AG09319 (cell line): ENCODE measurements at regions not wholly inside any gene's neighbourhood (a gene's known extent, or its start where the extent isn't known, plus 50 kb on each side); places are given as distances from the start of the nearest gene placed in this dataset.

Experiments used
- DNase-seq: peaks from one replicate; pipeline ENCODE4 v3.0.0-alpha.2; 2010; ENCODE audit warnings: low read depth; ENCODE audit errors: extremely low read depth
- TF ChIP-seq, protein P1 (sequence below): IDR thresholded peaks from 2 replicates; pipeline ENCODE4 v1.5.1; 2011; ENCODE audit warnings: low read depth, mild to moderate bottlenecking, inconsistent platforms, low read length, moderate library complexity

DNA sequence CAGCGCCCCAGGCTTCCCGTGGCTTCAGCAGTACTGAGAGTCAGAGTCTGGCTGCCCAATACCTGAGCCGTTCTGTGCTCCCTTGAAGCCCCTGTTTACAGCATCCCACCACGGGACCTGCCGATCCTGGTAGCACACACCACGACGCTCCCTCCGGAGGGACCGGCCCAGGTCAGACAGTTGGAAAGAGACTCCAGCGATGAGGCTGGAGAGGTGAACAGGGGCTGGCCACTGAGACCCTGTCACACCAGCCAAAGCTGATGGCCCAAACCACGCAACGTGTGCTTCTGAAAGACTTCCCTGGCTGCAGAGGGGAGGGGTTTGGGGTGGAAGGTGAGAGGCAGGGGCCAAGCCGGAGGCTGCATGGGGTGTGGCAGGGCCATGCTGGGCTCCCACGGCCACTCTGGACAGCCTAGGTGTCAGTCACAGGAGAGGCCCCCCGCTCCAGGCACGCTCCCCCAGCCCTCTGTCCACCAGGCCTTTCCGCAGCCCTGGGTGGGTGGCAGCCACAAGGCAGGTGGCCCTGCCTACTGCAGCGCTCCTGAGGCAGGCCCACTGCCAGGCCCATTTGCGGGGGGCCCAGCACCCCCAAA lies 140.2 kb upstream of the CHST15 start:
- DNase-seq = no peak
- TF ChIP-seq, protein P1, sequence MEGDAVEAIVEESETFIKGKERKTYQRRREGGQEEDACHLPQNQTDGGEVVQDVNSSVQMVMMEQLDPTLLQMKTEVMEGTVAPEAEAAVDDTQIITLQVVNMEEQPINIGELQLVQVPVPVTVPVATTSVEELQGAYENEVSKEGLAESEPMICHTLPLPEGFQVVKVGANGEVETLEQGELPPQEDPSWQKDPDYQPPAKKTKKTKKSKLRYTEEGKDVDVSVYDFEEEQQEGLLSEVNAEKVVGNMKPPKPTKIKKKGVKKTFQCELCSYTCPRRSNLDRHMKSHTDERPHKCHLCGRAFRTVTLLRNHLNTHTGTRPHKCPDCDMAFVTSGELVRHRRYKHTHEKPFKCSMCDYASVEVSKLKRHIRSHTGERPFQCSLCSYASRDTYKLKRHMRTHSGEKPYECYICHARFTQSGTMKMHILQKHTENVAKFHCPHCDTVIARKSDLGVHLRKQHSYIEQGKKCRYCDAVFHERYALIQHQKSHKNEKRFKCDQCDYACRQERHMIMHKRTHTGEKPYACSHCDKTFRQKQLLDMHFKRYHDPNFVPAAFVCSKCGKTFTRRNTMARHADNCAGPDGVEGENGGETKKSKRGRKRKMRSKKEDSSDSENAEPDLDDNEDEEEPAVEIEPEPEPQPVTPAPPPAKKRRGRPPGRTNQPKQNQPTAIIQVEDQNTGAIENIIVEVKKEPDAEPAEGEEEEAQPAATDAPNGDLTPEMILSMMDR = no peak

DNA sequence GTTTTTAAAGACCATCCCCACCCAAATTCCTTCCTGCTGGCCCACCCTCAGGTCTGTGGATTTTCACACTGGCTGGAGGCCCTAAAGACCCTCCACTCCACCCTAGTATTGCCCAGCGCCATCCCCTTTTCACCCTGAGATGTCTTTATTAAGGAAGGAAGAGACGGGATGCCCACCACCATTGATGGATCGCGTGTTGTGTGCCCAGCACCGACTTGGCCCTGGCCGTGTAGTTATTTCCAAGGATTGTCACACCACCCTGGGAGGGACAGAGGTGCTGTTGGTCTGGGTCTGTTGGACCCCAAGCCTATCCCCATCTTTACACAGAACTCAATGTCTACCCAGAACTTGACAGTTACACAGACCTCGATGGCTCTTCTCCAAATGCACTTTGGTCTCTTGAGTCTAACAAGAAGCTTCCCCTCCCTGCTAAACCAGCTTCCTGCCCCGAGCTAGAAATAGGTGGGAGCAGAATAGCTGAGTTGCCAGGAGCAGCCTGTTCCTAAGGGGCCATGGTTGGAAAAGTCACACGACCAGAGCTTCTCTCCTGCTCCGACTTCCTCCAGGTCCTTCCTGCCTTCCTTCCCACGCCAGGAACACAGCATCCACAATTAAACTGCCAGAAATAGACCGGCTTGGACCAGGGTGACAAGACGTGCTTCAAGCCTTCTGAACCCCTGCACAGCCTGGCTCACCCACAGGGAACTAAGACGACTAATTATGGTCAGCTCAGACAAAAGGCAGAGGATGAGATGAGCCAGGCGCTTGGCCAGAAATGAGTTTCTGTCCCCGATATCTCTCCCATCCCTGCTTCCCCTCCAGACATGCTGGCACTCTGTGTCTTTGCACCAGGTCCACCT lies 139.5 kb upstream of the CHST15 start:
- TF ChIP-seq, protein P1 = no peak

DNA sequence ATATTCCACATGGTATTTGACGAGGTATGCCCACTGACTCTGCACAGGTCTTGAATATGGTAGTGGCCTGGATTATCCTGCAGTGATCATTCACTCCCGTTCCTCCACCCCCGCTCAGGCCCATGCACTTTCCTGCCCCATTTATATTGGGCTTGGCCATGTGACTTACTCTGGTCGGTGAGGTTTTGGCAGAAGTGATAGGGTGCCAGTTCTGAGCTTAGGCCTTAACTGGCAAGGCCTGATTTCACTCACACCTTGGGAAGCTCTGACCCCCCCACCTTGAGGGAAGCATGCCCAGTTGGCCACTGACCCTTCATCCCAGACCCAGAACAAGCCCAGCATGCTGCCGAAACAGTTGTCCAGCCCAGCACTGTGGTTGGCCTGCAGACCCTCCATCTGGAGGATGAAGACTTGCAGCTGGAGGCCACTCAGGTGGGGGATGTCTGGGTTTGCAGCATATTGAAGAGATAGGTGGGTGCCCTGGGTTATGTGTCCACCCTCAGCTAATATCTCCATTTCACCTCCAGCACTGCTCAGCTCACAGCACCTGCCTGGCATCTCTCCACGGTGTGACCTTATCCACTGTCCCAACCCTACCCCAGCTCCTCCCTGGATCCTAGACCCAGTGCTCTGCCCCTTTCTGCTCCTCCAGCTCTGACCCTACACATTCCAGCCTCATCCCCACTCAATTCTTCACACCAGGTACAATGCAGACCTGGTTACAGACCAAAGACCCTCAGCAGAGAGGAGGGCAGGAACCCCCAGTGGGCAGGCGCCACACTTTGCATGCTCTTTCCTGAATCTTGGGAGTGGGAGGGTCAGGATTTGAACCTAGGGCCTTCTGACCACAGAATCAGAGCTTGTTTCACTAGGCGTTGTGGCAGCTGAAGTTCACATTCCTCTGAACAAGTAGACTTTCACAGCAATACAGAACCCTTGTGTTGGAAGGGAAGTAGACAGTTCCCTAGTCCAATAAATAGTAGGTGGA lies 138.1 kb upstream of the CHST15 start:
- TF ChIP-seq, protein P1 = no peak
- DNase-seq = no peak

More for the DNA sequence above, 139.5 kb upstream of the CHST15 start:
- DNase-seq = no peak

DNA sequence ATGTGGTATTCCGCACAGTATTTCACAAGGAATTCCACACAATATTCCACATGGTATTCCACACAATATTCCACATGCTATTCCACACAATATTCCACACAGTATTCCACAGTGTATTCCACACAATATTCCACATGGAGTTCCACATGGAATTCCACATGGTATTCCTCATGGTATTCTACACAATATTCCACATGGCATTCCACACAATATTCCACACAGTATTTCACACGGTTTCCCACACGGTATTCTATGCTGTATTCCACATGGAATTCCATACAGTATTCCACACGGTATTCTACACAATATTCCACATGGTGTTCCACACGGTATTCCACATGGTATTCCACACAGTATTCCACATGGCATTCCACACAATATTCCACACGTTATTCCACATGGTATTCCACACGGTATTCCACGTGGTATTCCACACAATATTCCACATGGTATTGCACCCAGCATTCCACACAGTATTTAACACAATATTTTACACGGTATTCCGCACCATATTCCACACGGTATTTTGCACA lies 137.3 kb upstream of the CHST15 start:
- no peak for DNase-seq
- TF ChIP-seq, protein P1 = no peak

DNA sequence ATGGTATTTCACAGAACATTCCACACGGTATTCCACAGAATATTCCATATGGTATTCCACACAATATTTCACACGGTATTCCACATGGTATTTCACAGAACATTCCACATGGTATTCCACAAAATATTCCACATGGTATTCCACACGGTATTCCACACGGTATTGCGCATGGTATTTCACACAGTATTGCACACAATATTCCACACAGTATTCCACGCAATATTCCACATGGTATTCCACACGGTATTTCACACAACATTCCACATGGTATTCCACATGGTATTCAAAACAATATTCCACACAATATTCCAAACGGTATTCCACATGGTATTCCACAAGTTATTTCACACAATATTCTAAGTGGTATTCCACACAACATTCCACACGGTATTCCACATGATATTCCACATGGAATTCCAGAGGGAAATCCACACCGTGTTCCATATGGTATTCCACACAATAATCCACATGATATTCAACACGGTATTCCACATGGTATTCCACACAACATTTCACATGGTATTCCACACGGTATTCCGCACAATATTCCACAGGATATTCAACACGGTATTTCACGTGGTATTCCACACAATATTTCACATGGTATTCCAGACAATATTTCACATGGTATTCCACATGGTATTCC lies 136.7 kb upstream of the CHST15 start:
- TF ChIP-seq, protein P1 = no peak
- DNase-seq = no peak

DNA sequence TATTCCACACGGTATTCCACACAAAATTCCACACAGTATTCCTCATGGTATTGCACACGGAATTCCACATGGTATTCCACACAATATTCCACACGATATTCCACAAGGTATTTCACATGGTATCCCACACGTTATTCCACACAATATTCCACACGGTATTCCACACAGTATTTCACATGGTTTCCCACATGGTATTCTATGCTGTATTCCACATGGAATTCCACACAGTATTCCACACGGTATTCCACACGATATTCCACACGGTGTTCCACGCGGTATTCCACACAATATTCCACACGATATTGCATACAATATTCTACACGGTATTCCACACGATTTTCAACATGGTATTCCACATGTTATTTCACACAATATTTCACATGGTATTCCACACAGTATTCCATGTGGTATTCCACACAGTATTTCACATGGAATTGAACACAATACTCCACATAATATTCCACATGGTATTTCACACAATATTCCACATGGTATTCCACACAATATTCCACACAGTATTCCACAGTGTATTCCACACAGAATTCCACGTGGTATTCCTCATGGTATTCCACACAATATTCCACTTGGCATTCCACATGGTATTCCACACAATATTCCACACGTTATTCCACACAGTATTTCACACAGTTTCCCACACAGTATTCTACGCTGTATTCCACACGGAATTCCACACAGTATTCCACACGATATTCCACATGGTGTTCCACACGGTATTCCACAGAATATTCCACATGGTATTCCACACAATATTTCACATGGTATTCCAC lies 136.0 kb upstream of the CHST15 start:
- no peak for DNase-seq
- TF ChIP-seq, protein P1 = no peak
